ENCODE measurements at regions not wholly inside any gene's neighbourhood (a gene's known extent, or its start where the extent isn't known, plus 50 kb on each side); places are given as distances from the start of the nearest gene placed in this dataset.
"Not testable (repeated sequence)": the region's sequence is repeated elsewhere in the genome, so short reads cannot be mapped to it uniquely, and the experiment has no call there.

GRCh38 chr7:79749856-79750255, 296.4 kb upstream of the MAGI2 start:
- no peak for DNase-seq (ENCODE audit: low spot score in 2 of 2)
- intact Hi-C loops (cut with DNase I; ENCODE audit: low total_unique reads): no loop called here
- H3K4me3 ChIP-seq (ENCODE audit: low read depth, poor library complexity, severe bottlenecking): no peak overlapping the region
- TF ChIP-seq, protein P1, sequence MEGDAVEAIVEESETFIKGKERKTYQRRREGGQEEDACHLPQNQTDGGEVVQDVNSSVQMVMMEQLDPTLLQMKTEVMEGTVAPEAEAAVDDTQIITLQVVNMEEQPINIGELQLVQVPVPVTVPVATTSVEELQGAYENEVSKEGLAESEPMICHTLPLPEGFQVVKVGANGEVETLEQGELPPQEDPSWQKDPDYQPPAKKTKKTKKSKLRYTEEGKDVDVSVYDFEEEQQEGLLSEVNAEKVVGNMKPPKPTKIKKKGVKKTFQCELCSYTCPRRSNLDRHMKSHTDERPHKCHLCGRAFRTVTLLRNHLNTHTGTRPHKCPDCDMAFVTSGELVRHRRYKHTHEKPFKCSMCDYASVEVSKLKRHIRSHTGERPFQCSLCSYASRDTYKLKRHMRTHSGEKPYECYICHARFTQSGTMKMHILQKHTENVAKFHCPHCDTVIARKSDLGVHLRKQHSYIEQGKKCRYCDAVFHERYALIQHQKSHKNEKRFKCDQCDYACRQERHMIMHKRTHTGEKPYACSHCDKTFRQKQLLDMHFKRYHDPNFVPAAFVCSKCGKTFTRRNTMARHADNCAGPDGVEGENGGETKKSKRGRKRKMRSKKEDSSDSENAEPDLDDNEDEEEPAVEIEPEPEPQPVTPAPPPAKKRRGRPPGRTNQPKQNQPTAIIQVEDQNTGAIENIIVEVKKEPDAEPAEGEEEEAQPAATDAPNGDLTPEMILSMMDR (IDR thresholded peaks at IDR 0.05): no peak
- TF ChIP-seq POLR2A (IDR thresholded peaks at IDR 0.05): no peak

DNA sequence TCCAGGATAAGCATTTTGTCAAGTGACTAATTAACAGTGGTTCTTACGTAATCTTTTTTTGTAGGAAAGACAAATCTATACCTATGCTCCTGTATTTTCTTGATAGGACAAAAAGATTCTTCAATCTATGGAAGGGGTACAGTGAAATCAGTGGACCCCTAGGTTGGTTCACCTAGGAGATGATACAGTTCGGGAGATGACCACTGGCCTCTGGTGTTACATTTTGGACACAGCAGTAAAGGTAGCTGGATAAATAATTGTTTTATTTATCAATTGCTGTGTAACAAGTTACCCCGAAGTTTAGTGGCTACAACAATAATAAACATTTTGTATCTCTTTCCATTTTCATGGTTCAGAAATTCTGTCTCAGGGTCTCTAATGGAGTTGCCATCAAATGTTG, 288.2 kb upstream of the MAGI2 start:
- H3K4me3 ChIP-seq (ENCODE audit: low read depth, poor library complexity, severe bottlenecking): no peak overlapping the region
- TF ChIP-seq POLR2A (IDR thresholded peaks at IDR 0.05): no peak
- TF ChIP-seq, protein P1 (IDR thresholded peaks at IDR 0.05): no peak
- DNase-seq (ENCODE audit: low spot score in 2 of 2): no peak
- WGBS, 2 donors: 50 to 69% methylated on average over 3 of the region's 3 CpGs
- intact Hi-C loops (cut with DNase I; ENCODE audit: low total_unique reads): no loop called here

DNA sequence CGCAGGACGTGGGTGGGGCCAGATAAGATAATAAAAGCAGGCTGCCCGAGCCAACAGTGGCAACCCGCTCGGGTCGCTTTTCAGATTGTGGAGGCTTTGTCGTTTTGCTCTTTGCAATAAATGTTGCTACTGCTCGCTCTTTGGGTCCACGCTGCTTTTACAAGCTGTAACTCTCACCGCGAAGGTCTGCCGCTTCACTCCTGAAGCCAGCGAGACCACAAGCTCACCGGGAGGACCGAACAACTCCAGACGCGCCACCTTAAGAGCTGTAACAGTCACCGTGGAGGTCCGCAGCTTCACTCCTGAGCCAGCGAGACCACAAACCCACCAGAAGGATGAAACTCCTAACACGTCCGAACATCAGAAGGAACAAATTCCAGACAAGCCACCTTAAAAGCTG, 286.6 kb upstream of the MAGI2 start:
- whole genome bisulfite sequencing, 2 donors: 94 to 95% methylated on average over 22 of the region's 22 CpGs
- intact Hi-C loops (cut with DNase I; ENCODE audit: low total_unique reads): no loop called here
- no peak for TF ChIP-seq POLR2A (IDR thresholded peaks at IDR 0.05)
- TF ChIP-seq, protein P1 (IDR thresholded peaks at IDR 0.05): no peak
- no peak for DNase-seq (ENCODE audit: low spot score in 2 of 2)
- no peak overlapping the region for H3K4me3 ChIP-seq (ENCODE audit: low read depth, poor library complexity, severe bottlenecking)

DNA sequence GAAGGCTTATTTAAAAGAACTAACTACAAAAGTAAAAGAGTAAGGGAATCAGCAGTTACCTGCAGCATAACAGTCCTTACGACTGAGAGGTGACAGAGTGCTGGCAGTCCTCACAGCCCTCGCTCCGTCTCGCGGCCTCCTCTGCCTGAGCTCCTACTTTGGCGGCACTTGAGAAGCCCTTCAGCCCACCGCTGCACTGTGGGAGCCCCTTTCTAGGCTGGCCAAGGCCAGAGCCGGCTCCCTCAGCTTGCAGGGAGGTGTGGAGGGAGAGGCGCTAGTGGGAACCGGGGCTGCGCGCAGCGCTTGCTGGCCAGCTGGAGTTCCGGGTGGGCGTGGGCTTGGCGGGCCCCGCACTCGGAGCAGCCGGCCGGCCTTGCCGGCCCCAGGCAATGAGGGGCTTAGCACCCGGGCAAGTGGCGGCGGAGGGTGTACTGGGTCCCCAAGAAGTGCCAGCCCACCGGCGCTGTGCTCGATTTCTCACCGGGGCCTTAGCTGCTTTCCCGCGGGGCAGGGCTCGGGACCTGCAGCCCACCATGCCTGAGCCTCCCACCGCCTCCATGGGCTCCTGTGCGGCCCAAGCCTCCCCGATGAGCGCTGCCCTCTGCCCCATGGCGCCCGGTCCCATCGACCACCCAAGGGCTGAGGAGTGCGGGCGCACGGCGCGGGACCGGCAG, 285.7 kb upstream of the MAGI2 start:
- H3K4me3 ChIP-seq (ENCODE audit: low read depth, poor library complexity, severe bottlenecking); intact Hi-C loops (cut with DNase I; ENCODE audit: low total_unique reads); DNase-seq (ENCODE audit: low spot score in 2 of 2): not testable (repeated sequence)
- 96 to 97% methylated on average over 25 to 34 of the region's 44 CpGs for WGBS, 2 donors

- intact Hi-C loops (cut with DNase I; ENCODE audit: low total_unique reads): no loop called here
- WGBS, 2 donors: 64 to 91% methylated on average over 3 of the region's 3 CpGs
- H3K4me3 ChIP-seq (ENCODE audit: low read depth, poor library complexity, severe bottlenecking): no peak overlapping the region
- DNase-seq (ENCODE audit: low spot score in 2 of 2): no peak
- TF ChIP-seq, protein P1 (IDR thresholded peaks at IDR 0.05): no peak
- TF ChIP-seq POLR2A (IDR thresholded peaks at IDR 0.05): no peak
Measured at GRCh38 chr7:79736418-79736817, 283.0 kb upstream of the MAGI2 start.

- no peak overlapping the region for H3K4me3 ChIP-seq (ENCODE audit: low read depth, poor library complexity, severe bottlenecking)
- WGBS, 2 donors: 94 to 96% methylated on average over 1 of the region's 1 CpG
- no peak for TF ChIP-seq POLR2A (IDR thresholded peaks at IDR 0.05)
- TF ChIP-seq, protein P1 (IDR thresholded peaks at IDR 0.05): no peak
- intact Hi-C loops (cut with DNase I; ENCODE audit: low total_unique reads): no loop called here
- DNase-seq (ENCODE audit: low spot score in 2 of 2): no peak
Measured at GRCh38 chr7:79735012-79735411, 281.5 kb upstream of the MAGI2 start.
